ENCODE measurements at regions not wholly inside any gene's neighbourhood (a gene's known extent, or its start where the extent isn't known, plus 50 kb on each side); places are given as distances from the start of the nearest gene placed in this dataset.

DNA sequence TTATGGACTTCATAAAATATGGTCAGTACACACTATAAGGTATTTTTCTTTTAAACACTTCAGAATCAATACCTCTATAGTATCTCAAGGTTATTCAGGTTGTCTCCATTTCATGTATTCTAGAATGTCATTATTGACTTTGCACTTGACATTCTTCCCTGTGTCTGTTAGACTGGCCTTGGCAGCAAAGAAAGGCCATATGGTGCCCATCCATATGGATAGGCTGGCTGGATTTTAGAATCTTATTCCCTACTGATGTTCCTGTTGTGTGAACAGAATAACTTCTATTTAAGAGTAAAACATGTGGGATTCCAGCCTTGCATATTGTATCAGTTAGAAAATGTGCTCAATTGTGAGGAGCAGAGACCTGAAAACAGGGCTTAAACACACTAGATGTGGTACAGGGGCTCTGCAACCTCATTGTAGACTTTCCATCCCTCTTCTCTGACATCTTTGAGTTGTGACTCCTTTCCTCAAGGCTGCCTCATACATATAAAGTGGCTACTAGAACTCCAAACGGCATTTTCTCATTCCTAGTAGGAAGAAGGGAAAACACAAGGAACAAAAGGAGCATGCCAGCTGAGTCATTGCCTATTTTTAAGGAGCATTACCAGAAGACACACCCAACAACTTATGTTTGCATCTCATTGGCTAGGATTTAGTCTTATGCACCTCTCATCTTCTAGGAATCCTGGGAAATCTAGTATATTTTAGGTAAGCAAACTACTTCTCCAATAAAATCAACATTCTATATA lies 221.2 kb upstream of the TMPO start:
- TF ChIP-seq, protein P1, sequence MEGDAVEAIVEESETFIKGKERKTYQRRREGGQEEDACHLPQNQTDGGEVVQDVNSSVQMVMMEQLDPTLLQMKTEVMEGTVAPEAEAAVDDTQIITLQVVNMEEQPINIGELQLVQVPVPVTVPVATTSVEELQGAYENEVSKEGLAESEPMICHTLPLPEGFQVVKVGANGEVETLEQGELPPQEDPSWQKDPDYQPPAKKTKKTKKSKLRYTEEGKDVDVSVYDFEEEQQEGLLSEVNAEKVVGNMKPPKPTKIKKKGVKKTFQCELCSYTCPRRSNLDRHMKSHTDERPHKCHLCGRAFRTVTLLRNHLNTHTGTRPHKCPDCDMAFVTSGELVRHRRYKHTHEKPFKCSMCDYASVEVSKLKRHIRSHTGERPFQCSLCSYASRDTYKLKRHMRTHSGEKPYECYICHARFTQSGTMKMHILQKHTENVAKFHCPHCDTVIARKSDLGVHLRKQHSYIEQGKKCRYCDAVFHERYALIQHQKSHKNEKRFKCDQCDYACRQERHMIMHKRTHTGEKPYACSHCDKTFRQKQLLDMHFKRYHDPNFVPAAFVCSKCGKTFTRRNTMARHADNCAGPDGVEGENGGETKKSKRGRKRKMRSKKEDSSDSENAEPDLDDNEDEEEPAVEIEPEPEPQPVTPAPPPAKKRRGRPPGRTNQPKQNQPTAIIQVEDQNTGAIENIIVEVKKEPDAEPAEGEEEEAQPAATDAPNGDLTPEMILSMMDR (conservative IDR thresholded peaks at IDR 0.05 in 1 of 2, IDR thresholded peaks at IDR 0.05 in 1 of 2; ENCODE audit: extremely low read depth in 1 of 2, insufficient read depth in 1 of 2, low read depth in 1 of 2, low read length in 2 of 2) = no peak
- TF ChIP-seq EZH2 (IDR thresholded peaks at IDR 0.05; ENCODE audit: borderline replicate concordance, low read length) = no peak
